Activated T-helper 1 cell treated with anti-CD3 and anti-CD28 coated beads, Interleukin-12 subunit alpha, Interleukin-12 subunit beta, Interleukin-2, Interleukin-4 antibody, amounts not matched to agents 30 ng/mL and 10 ng/mL and 1 ng/mL, durations not matched to agents 14 hours and 24 hours and 36 hours (primary cell): ENCODE measurements at regions not wholly inside any gene's neighbourhood (a gene's known extent, or its start where the extent isn't known, plus 50 kb on each side); places are given as distances from the start of the nearest gene placed in this dataset.

Experiments used
- DNase-seq: peaks from one replicate; pipeline ENCODE4 v3.0.0; 2021; ENCODE audit warnings: low spot score
- H3K27ac Mint-ChIP-seq: one replicate; pipeline ENCODE4 v1.8.0; 2021; ENCODE audit warnings: mild to moderate bottlenecking, mixed read lengths
- H3K27me3 Mint-ChIP-seq: one replicate; pipeline ENCODE4 v1.8.0; 2022; ENCODE audit warnings: mild to moderate bottlenecking, moderate library complexity, mixed read lengths; ENCODE audit not compliant: insufficient read depth
- H3K36me3 Mint-ChIP-seq: one replicate; pipeline ENCODE4 v1.8.0; 2021; ENCODE audit warnings: low read depth, mixed read lengths
- H3K4me1 Mint-ChIP-seq: one replicate; pipeline ENCODE4 v1.8.0; 2021; ENCODE audit warnings: low read depth, mixed read lengths
- H3K4me3 Mint-ChIP-seq: one replicate; pipeline ENCODE4 v1.8.0; 2021; ENCODE audit warnings: mild to moderate bottlenecking, moderate library complexity, mixed read lengths
- H3K9me3 Mint-ChIP-seq: one replicate; pipeline ENCODE4 v1.8.0; 2021; ENCODE audit warnings: mixed read lengths
- intact Hi-C: fragments of 100-400 bp; cut with micrococcal nuclease; formaldehyde crosslinking; loops from one replicate; pipeline ENCODE4 v1.15.1; 2024

DNA sequence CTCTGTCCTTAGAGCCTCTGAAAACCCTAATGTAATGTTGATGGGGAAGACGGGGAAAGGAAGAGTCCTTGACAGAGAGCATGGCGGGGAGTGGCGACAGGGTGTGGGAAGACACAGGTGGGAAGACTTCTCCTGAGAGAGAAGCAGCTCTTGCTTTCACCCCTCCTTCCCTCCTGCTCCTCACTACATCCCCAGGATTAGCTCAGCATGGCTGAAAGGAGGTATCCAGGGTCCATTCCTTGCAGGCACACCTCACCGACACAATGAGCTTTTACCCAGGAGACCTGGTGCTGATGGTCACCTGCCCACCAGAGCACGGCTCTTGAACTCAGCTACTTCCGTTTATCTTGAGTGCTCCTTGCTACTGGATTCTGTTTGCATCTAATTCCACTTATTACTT lies 469.3 kb downstream of the CDH26 start:
- no peaks in the 10 kb centered on the region for H3K9me3 Mint-ChIP-seq
- no peaks in the 10 kb centered on the region for H3K36me3 Mint-ChIP-seq
- intact Hi-C loops: no loop called here
- H3K27ac Mint-ChIP-seq: no peak overlapping the region
- no peak overlapping the region for H3K4me3 Mint-ChIP-seq
- peaks cover 5% of the 10 kb centered on the region for H3K27me3 Mint-ChIP-seq
- DNase-seq: no peak
- H3K4me1 Mint-ChIP-seq: no peaks in the 10 kb centered on the region

DNA sequence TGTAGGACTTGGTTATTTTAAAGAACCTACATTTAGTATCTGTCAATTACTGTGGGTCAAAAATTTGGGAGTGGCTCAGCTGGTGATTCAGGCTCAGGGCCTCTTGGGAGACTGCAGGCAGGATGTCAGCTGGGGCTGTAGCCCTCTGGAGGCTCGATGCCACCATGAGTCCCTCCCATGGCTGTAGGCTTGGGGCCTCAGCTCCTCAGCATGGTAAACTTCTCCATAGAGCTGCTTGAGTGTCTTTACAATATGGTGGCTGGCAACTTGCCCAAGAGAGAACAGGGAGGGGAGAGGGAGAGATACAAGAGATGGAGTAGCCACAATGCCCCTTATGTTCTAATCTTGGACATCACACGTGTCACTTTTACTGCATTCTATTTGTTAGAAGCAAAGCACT lies 470.4 kb downstream of the CDH26 start:
- Mint-ChIP-seq H3K4me1 (no peaks in the 10 kb centered on the region), H3K36me3 (no peaks in the 10 kb centered on the region), H3K27ac (no peak overlapping the region), H3K4me3 (no peak overlapping the region), H3K27me3 (peaks cover 5% of the 10 kb centered on the region), H3K9me3 (no peaks in the 10 kb centered on the region)
- no peak for DNase-seq
- intact Hi-C loops: no loop called here

DNA sequence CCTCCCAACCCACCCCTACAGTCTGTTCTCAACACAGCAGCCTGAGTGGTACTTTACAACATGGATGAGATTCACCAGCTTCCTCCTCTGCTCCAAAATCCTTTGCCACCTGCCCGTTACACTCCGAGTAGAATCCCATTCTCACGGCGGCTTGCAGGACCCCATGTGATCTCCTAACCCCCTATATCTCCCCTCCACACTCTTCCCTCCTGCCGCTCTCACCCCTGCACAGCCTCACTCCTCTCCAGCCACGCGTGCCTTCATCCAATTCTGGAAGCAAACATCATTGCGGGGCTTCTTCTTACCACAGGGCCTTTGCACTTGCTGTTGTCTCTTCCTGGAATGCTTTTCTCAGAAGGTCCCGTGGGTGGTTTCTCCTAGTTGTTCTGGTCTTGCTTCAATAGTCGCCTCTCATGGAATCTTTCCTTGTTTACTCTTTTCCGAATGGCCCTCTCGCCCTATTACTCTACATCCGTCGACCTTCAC lies 472.3 kb downstream of the CDH26 start:
- no peak overlapping the region for H3K27ac Mint-ChIP-seq
- no peaks in the 10 kb centered on the region for H3K9me3 Mint-ChIP-seq
- H3K4me3 Mint-ChIP-seq: no peak overlapping the region
- H3K4me1 Mint-ChIP-seq: no peaks in the 10 kb centered on the region
- no peaks in the 10 kb centered on the region for H3K36me3 Mint-ChIP-seq
- no peak for DNase-seq
- peaks cover 5% of the 10 kb centered on the region for H3K27me3 Mint-ChIP-seq
- intact Hi-C loops: no loop called here

DNA sequence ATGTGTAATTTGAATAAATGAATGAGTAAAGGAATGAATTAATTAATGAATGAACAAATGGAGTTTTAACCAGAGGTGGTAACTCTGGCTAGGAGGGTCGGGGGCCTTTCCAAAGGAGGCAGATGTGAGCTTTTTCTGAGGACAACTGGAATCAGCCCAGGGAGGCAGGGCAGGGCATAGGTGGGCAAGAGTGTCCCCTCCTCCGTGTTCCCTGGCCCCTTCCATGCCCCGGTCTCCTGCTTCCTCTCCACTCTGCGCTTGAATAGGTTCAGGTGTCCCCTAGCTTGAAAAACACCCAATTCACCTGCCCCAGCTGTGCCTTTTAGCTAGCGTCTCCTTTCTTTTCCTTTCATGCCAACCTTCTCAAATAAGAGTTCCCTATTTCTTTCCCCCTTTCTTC lies 473.1 kb downstream of the CDH26 start:
- H3K36me3 Mint-ChIP-seq: no peaks in the 10 kb centered on the region
- no peaks in the 10 kb centered on the region for H3K4me1 Mint-ChIP-seq
- no peaks in the 10 kb centered on the region for H3K9me3 Mint-ChIP-seq
- H3K4me3 Mint-ChIP-seq: no peak overlapping the region
- intact Hi-C loops: no loop called here
- no peak for DNase-seq
- peaks cover 3% of the 10 kb centered on the region for H3K27me3 Mint-ChIP-seq
- no peak overlapping the region for H3K27ac Mint-ChIP-seq

DNA sequence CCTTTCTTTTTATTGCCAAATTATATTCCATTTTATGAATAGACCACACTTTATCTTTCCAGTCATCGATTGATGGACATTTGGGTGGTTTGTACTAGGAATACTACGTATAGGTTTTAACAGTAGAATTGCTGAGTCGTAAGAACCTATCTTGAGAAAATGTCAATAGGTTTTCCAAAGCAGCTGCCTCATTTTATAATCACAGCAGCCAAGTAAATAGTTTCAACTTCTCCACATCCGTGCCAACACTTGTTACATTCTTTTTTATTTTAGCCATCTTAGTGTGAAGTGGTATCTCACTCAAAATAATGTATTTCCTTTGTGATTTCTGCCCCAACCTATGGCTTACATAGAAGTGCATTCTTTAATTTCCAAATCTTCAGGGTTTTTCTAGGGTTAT lies 479.2 kb downstream of the CDH26 start:
- DNase-seq: no peak
- Mint-ChIP-seq H3K27ac (no peak overlapping the region), H3K4me1 (no peaks in the 10 kb centered on the region), H3K4me3 (no peak overlapping the region), H3K9me3 (no peaks in the 10 kb centered on the region), H3K36me3 (no peaks in the 10 kb centered on the region), H3K27me3 (no peaks in the 10 kb centered on the region)
- intact Hi-C loops: no loop called here

DNA sequence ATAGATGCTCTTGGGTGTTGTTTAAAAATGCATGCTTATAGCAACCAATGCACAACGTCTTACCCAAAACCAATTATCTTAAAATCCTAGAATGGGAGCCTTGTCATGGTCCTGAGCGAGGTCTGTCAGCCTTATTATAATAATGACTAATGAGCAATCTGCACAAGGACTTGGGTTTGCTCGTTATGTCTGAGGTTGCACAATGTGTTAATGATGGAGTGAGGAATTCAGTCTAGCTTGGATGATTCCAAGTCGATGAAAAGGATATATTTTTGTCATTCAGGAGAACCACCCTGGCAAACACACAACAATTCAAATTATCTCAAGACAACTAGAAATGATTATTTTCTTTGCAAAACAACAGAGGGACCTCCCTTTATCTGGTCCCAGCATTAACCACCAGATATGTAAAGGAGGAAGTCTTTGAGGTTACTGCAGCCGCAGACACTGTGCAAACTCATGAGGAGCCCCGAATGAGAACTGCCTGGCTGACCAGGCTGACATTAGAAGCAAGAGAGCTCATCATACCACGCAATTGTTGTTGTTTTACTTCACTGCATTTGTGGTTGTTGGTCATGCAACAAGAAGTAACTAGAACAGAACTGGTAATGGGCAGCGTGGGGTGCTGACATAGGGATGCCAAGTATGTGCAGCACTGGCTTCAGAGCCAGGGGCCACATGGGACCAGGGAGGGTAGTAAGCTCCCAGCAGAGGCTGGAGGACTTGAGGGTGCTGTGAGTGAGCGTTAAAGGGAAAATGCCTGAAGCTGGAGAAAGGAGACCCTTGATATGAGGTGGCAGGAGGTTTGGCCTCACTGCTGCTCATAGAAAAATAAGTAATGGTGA lies 488.3 kb downstream of the CDH26 start:
- H3K4me1 Mint-ChIP-seq: no peaks in the 10 kb centered on the region
- no peaks in the 10 kb centered on the region for H3K36me3 Mint-ChIP-seq
- H3K4me3 Mint-ChIP-seq: no peak overlapping the region
- DNase-seq: no peak
- intact Hi-C loops: no loop called here
- H3K27me3 Mint-ChIP-seq: no peaks in the 10 kb centered on the region
- H3K27ac Mint-ChIP-seq: no peak overlapping the region
- H3K9me3 Mint-ChIP-seq: no peaks in the 10 kb centered on the region

DNA sequence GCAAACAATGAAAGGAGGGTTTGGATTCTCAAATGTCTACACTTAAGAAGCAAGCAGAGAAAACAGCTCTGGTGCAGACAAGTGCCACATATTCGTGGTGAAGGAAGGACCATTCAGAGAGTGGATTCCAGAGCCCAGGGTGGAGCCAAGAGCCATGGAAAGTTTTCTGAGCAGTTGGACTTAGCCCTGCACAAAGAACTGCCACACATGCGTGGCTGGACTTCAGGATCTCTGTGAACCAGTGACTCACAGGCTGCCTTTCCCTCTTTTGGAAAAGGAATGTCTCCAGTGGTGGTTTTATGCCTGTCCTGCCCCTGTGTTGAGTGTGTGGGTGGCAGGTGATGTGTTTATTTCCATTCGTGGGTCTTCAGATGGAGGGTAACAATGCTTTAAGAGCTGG lies 489.5 kb downstream of the CDH26 start:
- no peak for DNase-seq
- Mint-ChIP-seq H3K27ac (no peak overlapping the region), H3K36me3 (no peaks in the 10 kb centered on the region), H3K4me3 (no peak overlapping the region), H3K9me3 (no peaks in the 10 kb centered on the region), H3K4me1 (no peaks in the 10 kb centered on the region), H3K27me3 (no peaks in the 10 kb centered on the region)
- intact Hi-C loops: no loop called here

DNA sequence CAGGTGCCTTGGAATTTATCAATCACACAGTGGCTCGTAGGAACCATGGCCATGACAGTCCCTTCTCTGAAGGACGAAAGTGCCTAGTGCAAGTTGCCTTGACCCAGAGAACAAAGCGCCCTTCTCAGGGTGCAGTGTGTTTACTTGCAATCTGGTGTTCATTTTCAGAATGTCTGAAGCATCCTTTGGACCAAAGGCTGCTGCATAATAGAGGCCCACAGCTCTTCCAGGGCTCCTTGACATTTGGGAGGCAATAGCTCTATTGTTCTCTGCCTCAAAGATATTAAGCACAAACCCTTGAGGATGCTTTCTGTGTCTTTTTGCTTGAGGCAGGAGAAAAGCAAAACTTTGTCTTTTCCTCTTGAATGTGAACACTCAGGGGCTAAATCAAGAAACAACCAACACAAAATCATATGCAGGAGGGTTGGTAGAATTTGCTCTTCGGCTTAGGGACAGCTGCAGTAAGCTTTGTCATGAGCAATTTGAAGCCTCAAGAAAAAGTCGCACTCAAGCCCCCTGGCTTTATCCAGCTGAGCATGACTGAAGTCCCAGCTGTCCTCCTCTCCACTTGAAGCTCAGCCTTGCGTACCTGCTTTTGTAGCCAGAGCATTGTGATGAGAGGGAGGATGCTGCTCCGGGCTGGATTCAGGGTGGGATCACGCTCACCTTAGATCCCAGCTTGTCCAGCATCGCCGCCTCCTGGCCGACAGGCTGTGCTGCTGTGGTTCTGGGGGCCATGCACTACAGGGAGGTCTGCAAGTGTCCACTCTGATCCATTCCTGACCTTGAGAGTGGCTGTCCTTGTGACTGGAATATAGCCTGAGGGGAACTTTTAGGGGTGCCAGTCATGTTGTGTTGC lies 495.4 kb downstream of the CDH26 start:
- H3K27me3 Mint-ChIP-seq: no peaks in the 10 kb centered on the region
- no peaks in the 10 kb centered on the region for H3K9me3 Mint-ChIP-seq
- intact Hi-C loops: no loop called here
- no peak overlapping the region for H3K4me3 Mint-ChIP-seq
- DNase-seq: no peak
- no peaks in the 10 kb centered on the region for H3K36me3 Mint-ChIP-seq
- no peak overlapping the region for H3K27ac Mint-ChIP-seq
- H3K4me1 Mint-ChIP-seq: no peaks in the 10 kb centered on the region

DNA sequence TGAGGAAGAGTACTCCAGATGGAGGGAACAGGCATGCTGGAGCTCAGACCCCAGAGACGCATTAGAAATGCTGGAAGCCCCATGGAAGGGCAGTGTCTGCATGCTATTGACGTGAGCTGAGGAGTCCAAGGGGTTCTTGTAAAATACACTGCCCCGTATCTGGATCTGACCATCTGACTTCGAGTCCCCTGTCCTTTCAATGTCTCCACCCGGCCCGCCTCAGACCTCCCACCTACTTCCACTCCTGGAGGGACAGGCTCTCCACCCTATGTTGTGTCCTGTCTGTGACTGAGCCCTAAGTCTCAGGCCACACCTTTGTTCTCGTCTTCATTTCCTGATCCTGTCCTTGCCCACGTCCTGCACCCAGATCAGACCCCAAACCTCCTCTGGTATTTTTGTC lies 496.3 kb downstream of the CDH26 start:
- Mint-ChIP-seq H3K27ac (no peak overlapping the region), H3K9me3 (no peaks in the 10 kb centered on the region), H3K4me3 (no peak overlapping the region), H3K27me3 (no peaks in the 10 kb centered on the region), H3K36me3 (no peaks in the 10 kb centered on the region), H3K4me1 (no peaks in the 10 kb centered on the region)
- DNase-seq: no peak
- intact Hi-C loops: no loop called here

DNA sequence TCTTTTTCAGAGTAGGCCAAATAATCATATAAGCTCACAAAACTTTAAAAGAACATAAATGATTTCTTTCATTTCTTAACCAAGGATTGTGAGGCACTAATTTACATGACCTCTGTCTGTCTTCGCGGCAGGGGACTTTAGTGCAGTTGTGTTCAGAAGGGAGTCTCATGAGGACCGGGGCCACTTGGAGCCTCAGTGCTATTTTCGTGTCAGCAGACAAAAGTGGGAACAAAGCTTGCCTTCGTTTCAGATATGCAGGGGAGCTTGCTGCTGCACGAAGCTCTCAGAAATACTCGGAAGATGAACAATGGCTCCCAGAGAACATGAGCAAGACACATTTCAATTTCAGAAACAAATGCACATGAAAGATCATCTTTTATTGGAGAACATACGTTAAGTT lies 497.0 kb downstream of the CDH26 start:
- Mint-ChIP-seq H3K27me3 (no peaks in the 10 kb centered on the region), H3K9me3 (no peaks in the 10 kb centered on the region), H3K4me3 (no peak overlapping the region), H3K4me1 (no peaks in the 10 kb centered on the region), H3K36me3 (no peaks in the 10 kb centered on the region), H3K27ac (no peak overlapping the region)
- no peak for DNase-seq
- intact Hi-C loops: no loop called here

DNA sequence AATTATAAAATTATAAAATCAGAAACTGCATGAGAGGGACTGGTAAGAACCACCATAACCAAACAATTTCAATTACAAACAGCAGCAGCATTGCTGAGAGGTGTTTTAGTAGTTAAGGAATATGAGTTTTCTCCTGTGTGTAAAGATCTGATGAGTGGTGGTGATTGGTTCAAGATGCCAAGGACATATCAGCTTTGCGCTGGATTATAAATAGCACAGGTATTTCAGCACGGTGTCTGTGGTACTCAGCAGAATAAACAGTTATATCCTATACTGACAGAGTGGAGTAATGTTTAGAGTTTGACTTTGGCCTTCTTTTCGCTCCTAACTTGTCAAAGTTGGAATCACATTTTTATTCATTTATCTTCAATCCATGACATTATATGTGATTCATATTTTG lies 501.0 kb downstream of the CDH26 start:
- H3K4me3 Mint-ChIP-seq: no peak overlapping the region
- intact Hi-C loops: no loop called here
- no peaks in the 10 kb centered on the region for H3K27me3 Mint-ChIP-seq
- H3K4me1 Mint-ChIP-seq: no peaks in the 10 kb centered on the region
- no peaks in the 10 kb centered on the region for H3K9me3 Mint-ChIP-seq
- H3K36me3 Mint-ChIP-seq: no peaks in the 10 kb centered on the region
- no peak for DNase-seq
- H3K27ac Mint-ChIP-seq: no peak overlapping the region

DNA sequence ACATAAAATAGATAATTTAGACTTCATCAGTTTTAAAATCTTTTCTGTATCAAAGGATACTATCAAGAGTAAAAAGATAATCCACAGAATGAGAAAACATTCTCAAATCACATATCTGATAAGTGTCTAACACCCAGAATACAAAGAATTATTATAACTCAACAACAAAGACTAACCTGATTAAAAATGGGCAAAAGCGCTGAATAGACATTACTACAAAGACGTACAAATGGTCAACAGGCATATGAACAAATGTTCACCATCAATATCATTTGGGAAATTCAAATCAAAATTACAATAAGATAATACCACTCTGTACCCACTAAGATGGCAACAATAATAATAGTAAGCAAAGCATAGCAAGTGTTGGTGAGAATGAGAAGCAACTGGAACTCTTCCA lies 503.8 kb downstream of the CDH26 start:
- Mint-ChIP-seq H3K9me3 (no peaks in the 10 kb centered on the region), H3K4me3 (no peak overlapping the region), H3K4me1 (no peaks in the 10 kb centered on the region), H3K27ac (no peak overlapping the region), H3K36me3 (no peaks in the 10 kb centered on the region), H3K27me3 (peaks cover 3% of the 10 kb centered on the region)
- DNase-seq: no peak
- intact Hi-C loops: no loop called here

DNA sequence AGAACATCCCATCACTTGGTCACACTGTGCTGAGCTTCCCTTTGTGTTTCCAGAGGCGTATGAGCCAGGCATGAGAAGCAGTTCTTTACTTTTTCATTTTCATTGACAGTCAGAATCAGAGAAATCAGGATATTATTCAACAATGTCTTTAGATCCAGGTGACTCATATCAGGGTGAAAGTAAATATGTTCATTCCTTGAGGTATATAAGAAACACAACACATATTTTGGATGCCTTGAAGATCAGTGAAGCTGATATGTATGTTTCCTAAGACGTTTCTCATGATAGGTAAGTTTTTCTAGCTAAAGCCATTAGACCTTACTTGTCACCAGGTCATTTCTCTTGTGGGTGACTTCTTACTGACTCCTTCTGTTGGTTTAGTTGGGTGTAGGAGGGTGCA lies 505.6 kb downstream of the CDH26 start:
- no peak for DNase-seq
- Mint-ChIP-seq H3K4me3 (no peak overlapping the region), H3K4me1 (no peaks in the 10 kb centered on the region), H3K27me3 (peaks cover 3% of the 10 kb centered on the region), H3K36me3 (no peaks in the 10 kb centered on the region), H3K9me3 (no peaks in the 10 kb centered on the region), H3K27ac (no peak overlapping the region)
- intact Hi-C loops: no loop called here
